Osteoblast (primary cell): ENCODE measurements at regions not wholly inside any gene's neighbourhood (a gene's known extent, or its start where the extent isn't known, plus 50 kb on each side); places are given as distances from the start of the nearest gene placed in this dataset.
A peak's percentile ranks its signal among the peaks of the same experiment; 100 is the strongest.

Experiments used
- DNase-seq: peaks from one replicate; pipeline ENCODE4 v3.0.0; 2011; ENCODE audit warnings: low spot score, mixed read lengths; ENCODE audit not compliant: insufficient read length; ENCODE audit errors: missing footprints
- H2AFZ ChIP-seq: 2 replicates; pipeline ENCODE4 v1.6.0; 2011; ENCODE audit warnings: mild to moderate bottlenecking, low read length
- H3K27ac ChIP-seq: 2 replicates; pipeline ENCODE4 v1.5.1; 2011; ENCODE audit warnings: mild to moderate bottlenecking, low read depth, low read length, moderate library complexity
- H3K27me3 ChIP-seq: 2 replicates; pipeline ENCODE4 v1.6.0; 2012; ENCODE audit warnings: mild to moderate bottlenecking, control low read depth, inconsistent platforms, low read length, moderate library complexity; ENCODE audit not compliant: insufficient read depth
- H3K36me3 ChIP-seq: 2 replicates; pipeline ENCODE4 v1.5.1; 2011; ENCODE audit warnings: mild to moderate bottlenecking, low read length, control low read depth, moderate library complexity; ENCODE audit not compliant: insufficient read depth
- H3K4me1 ChIP-seq: 2 replicates; pipeline ENCODE4 v1.5.1; 2011; ENCODE audit warnings: mild to moderate bottlenecking, low read length, control low read depth, moderate library complexity; ENCODE audit not compliant: insufficient read depth
- H3K4me2 ChIP-seq: 2 replicates; pipeline ENCODE4 v1.6.0; 2011; ENCODE audit warnings: mild to moderate bottlenecking, low read length; ENCODE audit not compliant: insufficient read depth
- H3K4me3 ChIP-seq: fragments of 200-600 bp; sonication (generic); 3 replicates; pipeline ENCODE4 v1.5.1; 2012; ENCODE audit warnings: mild to moderate bottlenecking, low read length, inconsistent platforms; ENCODE audit not compliant: insufficient read depth
- H3K79me2 ChIP-seq: 2 replicates; pipeline ENCODE4 v1.6.0; 2012; ENCODE audit warnings: mild to moderate bottlenecking, low read length, control low read depth, inconsistent platforms; ENCODE audit not compliant: insufficient read depth
- H3K9me3 ChIP-seq: 2 replicates; pipeline ENCODE4 v1.5.1; 2011; ENCODE audit warnings: low read depth, low read length, control low read depth
- H4K20me1 ChIP-seq: 2 replicates; pipeline ENCODE4 v1.6.0; 2012; ENCODE audit warnings: mild to moderate bottlenecking, low read length, control low read depth; ENCODE audit not compliant: insufficient read depth
- CTCF ChIP-seq: IDR thresholded peaks from 2 replicates; pipeline ENCODE4 v1.5.1; 2011; ENCODE audit warnings: mild to moderate bottlenecking, low read depth, low read length, moderate library complexity; ENCODE audit errors: extremely low read depth

DNA sequence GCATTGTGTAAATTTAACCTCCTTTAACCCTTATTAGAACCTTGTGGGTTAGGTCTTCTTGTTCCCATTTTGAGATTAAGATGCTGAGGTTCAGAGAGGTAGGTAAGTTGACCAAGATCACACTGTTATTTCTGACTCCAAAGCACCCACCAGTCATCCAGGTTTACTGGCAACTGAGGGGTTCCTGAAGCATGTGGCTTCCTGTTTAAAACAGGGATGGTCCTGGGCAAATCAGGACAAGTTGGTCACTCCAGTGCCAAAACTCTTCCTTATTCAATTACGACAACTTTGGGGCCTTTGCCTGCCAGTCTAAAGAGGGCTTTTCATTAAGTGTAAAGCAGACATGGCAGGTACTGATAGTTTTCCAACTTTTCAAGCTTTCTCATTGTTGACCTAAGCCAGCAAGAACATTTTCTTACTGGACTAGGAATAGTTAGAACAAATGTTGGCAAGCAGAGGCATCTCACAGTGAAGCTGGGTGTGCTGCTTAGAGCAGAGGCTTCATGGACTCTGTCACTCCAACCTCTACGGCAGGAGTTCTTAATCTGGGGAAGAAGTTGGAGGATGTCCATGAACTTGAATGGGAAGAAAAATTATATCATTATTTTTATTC lies 149.4 kb upstream of the ADAMTS9 start:
- Histone ChIP-seq H3K27me3 (peaks cover 1% of the 10 kb centered on the region), H2AFZ (no peak overlapping the region), H3K4me3 (no peak overlapping the region), H3K9me3 (no peaks in the 10 kb centered on the region), H3K4me2 (no peak overlapping the region), H3K27ac (no peak overlapping the region), H3K4me1 (no peaks in the 10 kb centered on the region), H3K79me2 (no peaks in the 10 kb centered on the region), H4K20me1 (no peaks in the 10 kb centered on the region), H3K36me3 (no peaks in the 10 kb centered on the region)
- no peak for TF ChIP-seq CTCF
- DNase-seq: no peak

DNA sequence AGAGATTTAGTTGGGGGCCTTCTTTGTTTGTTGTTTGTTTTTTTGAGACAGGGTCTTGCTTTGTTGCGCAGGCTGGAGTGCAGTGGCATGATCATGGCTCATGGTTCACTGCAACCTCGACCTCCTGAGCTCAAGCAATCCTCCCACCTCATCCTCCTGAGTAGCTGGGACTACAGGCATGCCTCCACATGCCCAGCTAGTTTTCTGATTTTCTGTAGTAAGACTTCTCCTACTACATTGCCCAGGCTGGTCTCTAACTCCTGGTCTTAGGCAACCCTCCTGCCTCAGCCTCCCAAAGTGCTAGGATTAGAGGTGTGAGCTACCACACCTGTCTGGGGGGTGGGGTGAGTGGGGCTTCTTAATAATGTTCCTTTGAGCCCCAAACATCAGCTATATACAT lies 148.3 kb upstream of the ADAMTS9 start:
- no peak for DNase-seq
- Histone ChIP-seq H3K79me2 (no peaks in the 10 kb centered on the region), H3K4me3 (no peak overlapping the region), H3K27me3 (peaks cover 2% of the 10 kb centered on the region), H3K36me3 (no peaks in the 10 kb centered on the region), H4K20me1 (no peaks in the 10 kb centered on the region), H3K9me3 (no peaks in the 10 kb centered on the region), H3K27ac (no peak overlapping the region), H3K4me1 (no peaks in the 10 kb centered on the region), H2AFZ (no peak overlapping the region), H3K4me2 (no peak overlapping the region)
- TF ChIP-seq CTCF: no peak

DNA sequence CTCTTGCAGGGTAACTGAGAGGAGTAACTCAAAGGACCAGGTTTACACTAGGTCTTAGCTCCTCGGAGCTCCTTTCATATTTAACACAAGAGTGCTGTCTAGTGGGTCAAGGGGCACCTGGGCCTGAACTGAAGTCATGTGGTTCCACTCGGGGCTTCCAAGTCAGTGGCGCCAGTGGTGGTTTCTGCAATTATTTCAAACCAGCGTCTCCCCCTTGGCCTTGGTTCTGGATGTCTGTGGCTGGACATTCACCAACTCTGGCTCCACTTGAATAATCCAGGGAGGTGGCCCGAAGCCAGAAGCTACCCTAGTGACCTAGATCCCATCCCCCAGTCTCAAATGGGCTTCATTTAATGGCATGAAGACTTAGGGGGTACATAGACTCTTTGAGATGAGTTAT lies 144.3 kb upstream of the ADAMTS9 start:
- Histone ChIP-seq H3K4me1 (no peaks in the 10 kb centered on the region), H3K79me2 (no peaks in the 10 kb centered on the region), H3K4me2 (no peak overlapping the region), H3K9me3 (no peaks in the 10 kb centered on the region), H3K27ac (no peak overlapping the region), H3K4me3 (no peak overlapping the region), H4K20me1 (no peaks in the 10 kb centered on the region), H3K36me3 (no peaks in the 10 kb centered on the region), H2AFZ (no peak overlapping the region), H3K27me3 (peaks cover 2% of the 10 kb centered on the region)
- DNase-seq: peak; percentile 29
- no peak for TF ChIP-seq CTCF

GRCh38 chr3:64830681-64831080 lies 142.9 kb upstream of the ADAMTS9 start:
- peaks cover 2% of the 10 kb centered on the region for H3K27me3 ChIP-seq
- no peak for TF ChIP-seq CTCF
- no peak overlapping the region for H3K4me2 ChIP-seq

More at GRCh38 chr3:64830681-64831080, 142.9 kb upstream of the ADAMTS9 start:
- no peak for DNase-seq
- Histone ChIP-seq H3K4me3 (no peak overlapping the region), H4K20me1 (no peaks in the 10 kb centered on the region), H3K79me2 (no peaks in the 10 kb centered on the region), H3K36me3 (no peaks in the 10 kb centered on the region), H3K27ac (no peak overlapping the region), H2AFZ (no peak overlapping the region), H3K9me3 (no peaks in the 10 kb centered on the region), H3K4me1 (no peaks in the 10 kb centered on the region)
